RPMI7951 (cell line): ENCODE measurements at regions not wholly inside any gene's neighbourhood (a gene's known extent, or its start where the extent isn't known, plus 50 kb on each side); places are given as distances from the start of the nearest gene placed in this dataset.
A peak's percentile ranks its signal among the peaks of the same experiment; 100 is the strongest.

Experiments used
- DNase-seq: peaks from one replicate; pipeline ENCODE4 v3.0.0-alpha.2; 2012; ENCODE audit warnings: low read depth

- DNase-seq, result no peak
These were observed 117.0 kb upstream of the MBL2 start for GRCh38 chr10:52889611-52890010.

- DNase-seq, result peak; percentile 51
These were observed 111.7 kb upstream of the MBL2 start for GRCh38 chr10:52883996-52884871.

- no peak for DNase-seq
These were observed 106.7 kb upstream of the MBL2 start for GRCh38 chr10:52879091-52879807.

GRCh38 chr10:52877451-52877850 lies 104.9 kb upstream of the MBL2 start:
- no peak for DNase-seq

GRCh38 chr10:52875336-52875735 lies 102.8 kb upstream of the MBL2 start:
- DNase-seq, result no peak

GRCh38 chr10:52874581-52874980 lies 102.0 kb upstream of the MBL2 start:
- DNase-seq, result no peak

- no peak for DNase-seq
These were observed 98.7 kb upstream of the MBL2 start for GRCh38 chr10:52871191-52871843.

- DNase-seq, result no peak
These were observed 98.0 kb upstream of the MBL2 start for GRCh38 chr10:52870562-52870961.

- no peak for DNase-seq
These were observed 97.3 kb upstream of the MBL2 start for GRCh38 chr10:52869864-52870263.

GRCh38 chr10:52865213-52865612 lies 92.6 kb upstream of the MBL2 start:
- DNase-seq, result no peak

GRCh38 chr10:52864201-52865106 lies 91.9 kb upstream of the MBL2 start:
- DNase-seq, result peak; percentile 81

GRCh38 chr10:52858722-52859121 lies 86.1 kb upstream of the MBL2 start:
- no peak for DNase-seq

GRCh38 chr10:52855546-52856325 lies 83.2 kb upstream of the MBL2 start:
- DNase-seq, result peak; percentile 38

GRCh38 chr10:52853704-52854103 lies 81.1 kb upstream of the MBL2 start:
- no peak for DNase-seq

- no peak for DNase-seq
These were observed 64.2 kb upstream of the MBL2 start for GRCh38 chr10:52836816-52837215.
